H4 (cell line): ENCODE measurements at regions not wholly inside any gene's neighbourhood (a gene's known extent, or its start where the extent isn't known, plus 50 kb on each side); places are given as distances from the start of the nearest gene placed in this dataset.

Experiments used
- DNase-seq: peaks from one replicate; pipeline ENCODE4 v3.0.0-alpha.2; 2015; ENCODE audit warnings: low spot score

DNA sequence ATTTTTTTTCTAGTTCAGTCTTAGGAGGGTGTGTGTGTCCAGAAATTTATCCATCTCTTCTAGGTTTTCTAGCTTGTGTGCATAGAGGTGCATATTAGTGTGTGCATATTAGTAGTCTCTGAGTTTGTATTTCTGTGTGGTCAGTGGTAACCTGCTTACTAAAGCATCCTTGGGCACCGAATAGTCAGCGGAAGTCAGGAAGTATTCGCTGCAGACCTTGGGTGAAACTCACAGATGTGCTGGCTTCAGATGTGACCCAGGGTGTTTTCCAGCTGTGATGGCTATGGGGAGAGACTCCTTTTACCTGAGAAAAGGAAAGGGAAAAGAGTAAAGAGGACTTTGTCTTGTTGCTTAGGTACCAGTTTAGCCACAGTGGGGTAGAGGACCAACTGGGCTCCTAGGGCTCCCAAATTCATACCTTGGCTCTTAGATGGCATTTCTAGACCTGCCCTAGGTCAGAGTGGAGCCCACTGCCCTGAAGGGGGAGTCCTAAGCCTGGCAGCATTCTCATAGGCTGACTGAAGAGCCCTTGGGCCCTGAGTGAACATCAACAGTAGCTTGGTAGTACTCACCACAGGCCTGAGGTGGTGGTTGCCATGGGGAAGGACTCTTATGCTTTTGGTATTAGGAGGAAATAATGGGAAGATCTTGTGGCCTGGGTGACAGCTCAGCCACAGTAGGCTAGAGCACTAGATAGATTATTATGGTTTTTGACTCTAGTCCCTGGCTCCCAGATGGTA lies 286.0 kb upstream of the ZPLD1 start:
- no peak for DNase-seq

DNA sequence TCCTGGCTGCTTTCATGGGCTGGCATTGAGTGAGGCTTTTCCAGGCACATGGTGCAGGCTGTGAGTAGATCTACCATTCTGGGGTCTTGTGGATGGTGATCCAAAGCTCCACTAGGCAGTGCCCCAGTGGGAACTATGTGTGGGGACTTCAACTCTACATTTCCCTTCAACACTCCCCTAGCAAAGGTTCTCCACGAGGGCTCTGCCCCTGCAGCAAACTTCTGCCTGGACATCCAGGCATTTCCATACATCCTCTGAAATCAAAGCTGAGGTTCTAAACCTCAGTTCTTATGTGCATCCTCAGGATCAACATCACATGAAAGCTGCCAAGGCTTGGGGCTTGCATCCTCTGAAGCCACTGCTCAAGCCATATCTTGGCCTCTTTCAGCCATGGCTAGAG lies 282.9 kb upstream of the ZPLD1 start:
- DNase-seq: no peak

DNA sequence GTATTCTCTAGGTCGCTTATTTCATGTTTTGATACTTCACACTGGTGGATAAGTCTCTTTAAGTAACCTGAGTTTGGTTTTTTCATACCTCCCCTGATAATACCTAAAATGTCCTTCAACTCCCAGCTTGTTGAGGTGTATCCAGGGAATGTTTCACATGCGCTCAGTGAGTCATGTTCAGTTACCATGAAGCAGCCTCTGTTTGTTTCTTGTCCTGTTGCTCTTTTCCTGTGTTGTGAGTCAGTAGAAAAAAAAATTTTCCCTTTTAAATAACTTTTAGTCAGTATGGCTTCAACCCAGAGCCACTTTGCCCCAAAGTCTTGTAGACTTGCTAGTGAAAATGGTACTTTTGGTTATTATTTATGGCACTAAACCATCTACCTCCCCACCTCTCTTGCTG lies 278.4 kb upstream of the ZPLD1 start:
- peak; percentile 19 for DNase-seq

DNA sequence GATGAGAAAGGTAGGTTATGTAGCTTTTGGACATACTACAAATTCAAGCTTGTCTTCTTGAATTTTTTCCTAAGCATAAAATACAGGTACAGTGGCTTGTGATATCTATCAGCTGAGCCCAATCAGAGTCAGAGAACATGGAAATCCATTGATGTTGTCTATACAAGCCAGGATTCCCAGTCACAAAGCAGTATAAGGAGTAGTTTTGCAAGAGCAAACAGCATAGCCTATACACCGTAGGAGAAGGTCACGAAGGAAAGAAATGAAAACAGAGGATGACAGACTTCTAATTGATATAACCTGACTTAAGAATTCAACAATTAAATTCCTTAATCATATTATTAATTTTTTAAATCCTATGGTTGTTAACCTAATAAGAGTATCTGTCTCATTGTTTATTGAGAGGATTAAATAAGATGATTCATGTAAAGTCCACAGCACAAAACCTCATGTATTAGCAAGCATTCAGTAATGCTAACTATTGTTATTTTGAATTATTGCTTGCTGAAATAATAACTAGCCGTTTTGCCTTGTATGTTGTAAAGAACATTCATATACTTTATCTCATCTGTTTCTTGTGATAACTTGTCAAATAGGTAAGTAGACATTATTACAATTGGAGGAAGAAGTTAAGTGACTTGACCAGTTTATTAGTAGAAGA lies 276.6 kb upstream of the ZPLD1 start:
- DNase-seq: no peak

DNA sequence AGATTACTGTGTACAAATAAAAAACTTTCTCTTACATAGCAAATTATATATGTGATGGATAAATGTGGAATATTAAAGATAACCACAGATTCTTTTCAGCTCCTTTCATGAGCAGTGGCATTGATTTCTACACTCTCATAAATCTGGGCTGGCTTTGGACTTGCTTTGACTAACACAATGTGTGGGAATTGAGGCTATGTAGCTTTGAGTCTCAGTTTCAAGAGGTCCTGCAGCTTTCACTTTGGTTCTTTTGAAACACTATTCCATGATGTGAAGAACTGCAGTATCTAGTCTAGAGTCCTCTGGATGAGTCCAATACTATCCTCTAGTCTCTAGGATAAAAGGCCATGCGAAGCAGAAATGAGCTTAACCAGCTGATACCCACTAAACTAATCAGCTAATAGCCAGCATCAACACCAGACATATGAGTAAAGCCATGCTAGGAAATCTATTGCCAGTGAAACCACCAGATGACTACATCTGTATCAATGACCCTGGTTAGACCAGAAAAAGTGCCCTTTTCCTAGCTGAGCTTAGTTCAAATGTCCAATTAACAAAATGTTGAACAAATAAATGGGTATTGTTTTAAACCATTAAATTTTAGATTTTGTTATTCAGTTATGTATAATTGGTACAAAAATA lies 274.9 kb upstream of the ZPLD1 start:
- DNase-seq: no peak

DNA sequence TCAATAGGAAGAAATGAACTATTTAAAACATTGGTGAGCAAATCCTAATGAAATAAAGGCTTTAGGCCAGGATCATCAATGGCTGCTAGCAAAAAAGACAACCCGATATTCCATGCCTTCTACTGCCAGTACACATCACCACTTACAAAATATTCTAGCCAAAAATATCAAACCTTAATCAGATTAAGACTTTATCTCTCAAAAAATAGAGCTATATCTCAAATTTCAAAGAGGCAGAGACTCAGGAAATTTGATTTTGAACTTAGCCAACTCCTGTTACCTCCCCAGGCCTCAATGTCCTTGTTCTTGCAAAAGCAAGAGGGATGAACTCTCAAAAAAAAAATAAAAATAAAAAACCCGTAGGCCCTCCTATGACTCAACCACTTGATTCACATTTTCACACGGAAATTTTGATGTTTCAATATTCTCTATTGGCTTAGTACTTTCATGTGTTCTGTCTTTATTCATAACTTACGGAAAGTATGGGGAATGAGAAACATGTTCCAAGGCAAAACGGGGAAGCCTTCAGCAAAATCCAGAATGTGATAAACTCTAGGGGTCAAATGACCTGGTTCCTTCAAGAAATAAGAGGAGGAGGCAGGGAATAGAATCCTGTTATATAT lies 273.3 kb upstream of the ZPLD1 start:
- no peak for DNase-seq

DNA sequence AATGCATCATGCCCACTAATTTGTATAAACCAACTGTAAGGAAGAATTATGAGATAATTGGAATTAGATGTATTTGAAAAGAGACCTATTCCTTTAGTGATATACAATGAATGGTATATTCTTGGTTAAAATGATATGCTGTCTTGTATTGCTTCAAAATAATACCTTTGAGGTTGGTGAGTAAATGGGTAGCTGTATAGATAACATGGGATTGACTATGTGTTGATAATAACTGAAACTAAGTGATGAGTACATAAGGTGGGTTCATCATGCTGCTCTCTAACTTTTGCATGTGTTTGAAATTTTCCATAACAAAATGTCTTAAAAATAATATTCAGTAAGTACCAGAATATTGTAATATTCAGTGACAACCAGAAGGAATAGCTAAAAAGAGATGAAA lies 272.6 kb upstream of the ZPLD1 start:
- no peak for DNase-seq

DNA sequence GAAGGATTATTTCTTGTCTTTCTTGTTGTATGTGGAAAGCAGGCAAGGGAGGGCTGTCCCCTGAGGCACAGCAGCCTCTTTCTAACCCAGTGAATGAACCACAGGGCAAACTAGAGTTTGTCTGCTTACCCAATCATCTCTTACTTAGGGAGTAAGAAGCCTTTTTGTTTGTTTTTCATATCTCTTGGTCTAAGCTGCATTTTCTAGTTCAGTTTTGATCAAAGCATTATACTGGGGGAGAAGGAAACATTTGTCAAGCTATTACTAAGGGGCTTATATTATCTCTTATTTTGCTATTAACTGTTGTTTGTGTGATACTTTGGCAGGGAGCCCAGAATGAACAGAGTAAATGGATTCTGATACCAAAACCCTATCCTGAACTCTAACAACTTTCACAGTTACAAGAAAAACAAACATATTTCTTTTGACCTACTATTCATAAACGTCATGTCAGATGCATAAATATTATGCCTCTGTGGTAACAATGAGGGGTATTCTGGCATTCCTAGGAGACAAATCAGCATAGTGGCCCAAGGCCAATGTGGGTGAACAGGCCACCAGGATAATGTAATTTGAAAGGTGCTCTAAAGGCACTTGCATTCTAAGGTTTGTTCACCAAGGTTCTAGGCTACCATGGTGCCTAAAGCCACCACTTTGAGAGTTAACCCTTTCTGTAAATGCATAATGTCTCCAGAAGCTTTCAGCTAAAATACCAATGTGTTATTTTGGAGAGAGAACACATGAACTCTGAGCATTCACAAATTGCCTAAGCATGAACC lies 271.6 kb upstream of the ZPLD1 start:
- peak; percentile 72 for DNase-seq

DNA sequence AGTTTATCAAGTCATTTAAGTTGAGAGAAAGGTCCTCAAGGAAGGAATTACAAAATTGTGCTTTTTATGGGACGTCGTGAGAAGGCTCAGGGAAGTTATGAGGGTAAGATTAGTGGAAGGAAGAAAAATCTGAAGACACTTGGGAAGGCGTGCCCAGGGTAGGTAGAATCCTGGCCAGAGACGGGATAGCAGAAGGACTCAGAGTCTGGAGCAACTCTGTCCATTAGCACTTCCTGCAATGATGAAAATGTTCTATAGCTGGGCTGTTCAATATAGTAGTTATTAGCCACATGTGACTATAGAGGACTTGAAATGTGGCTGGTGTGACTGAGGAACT lies 271.0 kb upstream of the ZPLD1 start:
- no peak for DNase-seq

DNA sequence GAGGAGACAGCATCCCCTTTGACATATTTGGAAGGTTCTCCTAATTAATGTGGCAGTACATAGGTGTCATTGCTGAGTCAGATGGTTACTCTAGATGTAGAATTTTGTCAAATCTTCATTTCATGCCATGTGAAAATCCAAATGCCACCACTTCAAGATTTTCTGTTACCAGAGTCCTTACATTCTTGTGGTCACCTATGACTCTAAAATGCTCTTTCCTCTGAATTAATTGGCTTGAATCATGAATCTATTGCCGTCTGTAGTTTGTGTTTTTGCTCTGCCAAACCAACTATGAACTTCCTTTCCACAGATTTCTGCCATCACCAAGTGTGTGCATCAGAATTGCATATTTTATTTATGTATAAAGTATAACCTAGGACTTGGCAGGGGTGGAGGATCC lies 269.4 kb upstream of the ZPLD1 start:
- DNase-seq: peak; percentile 50

DNA sequence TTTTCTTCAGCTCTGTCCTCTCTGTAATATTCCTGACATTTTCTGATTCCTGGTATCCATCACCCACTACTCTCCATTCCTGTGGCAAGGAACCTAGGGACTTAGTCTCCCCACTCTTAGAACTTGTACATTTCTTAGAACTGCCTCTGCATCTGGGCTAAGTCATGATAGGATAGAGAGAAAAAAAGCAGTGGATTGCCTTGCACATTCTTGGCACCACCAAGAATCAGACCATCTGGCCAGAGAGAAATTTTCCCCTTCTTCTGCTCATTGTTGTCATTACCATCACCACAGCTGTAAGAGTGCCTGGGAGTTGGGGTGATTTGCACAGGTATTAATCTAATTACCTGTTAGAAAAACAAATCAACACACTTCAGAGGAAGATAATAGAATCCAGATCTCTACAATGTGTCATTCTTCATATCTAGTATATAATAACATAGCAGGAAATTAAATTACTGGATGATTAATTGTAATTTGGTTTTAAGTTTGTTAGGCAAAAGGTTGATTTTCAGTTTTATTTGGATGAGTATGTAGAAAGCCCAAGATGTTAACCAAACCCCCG lies 264.8 kb upstream of the ZPLD1 start:
- DNase-seq: no peak

DNA sequence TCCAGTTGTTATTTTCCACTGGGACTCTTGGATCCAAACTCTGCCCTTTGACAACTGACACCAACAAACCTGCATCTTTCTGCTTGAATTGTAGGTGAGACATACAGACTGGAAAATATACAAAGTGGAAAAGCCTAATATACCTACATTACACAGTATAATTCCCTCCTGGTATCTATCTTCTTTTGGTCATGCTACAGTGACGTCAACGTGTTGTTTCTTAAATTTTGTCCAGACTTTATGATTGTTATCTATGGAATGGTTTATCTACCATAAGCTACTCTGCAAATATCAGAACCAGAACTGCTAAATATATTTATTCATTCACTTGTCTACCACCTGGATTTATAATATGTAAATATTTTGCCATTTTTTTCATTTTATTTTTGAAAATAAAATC lies 264.3 kb upstream of the ZPLD1 start:
- DNase-seq: no peak

DNA sequence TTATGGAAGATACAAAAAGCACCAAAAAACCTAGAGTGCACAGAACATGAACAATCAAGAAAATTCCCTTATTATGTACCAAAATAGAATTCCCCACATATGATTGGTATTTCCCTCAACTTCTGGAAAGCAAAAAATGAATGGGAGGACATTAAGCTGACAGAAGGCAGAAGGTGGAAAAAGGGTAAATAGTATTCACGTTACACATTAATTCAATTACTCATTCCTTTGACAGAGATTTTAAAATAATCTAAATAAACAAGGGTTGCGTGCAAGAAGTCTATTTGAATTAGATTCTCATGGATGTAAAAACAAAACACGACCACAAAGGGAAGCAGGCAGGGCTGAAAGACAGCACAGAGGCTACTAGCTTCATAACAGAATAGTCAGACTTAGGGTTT lies 260.5 kb upstream of the ZPLD1 start:
- no peak for DNase-seq

DNA sequence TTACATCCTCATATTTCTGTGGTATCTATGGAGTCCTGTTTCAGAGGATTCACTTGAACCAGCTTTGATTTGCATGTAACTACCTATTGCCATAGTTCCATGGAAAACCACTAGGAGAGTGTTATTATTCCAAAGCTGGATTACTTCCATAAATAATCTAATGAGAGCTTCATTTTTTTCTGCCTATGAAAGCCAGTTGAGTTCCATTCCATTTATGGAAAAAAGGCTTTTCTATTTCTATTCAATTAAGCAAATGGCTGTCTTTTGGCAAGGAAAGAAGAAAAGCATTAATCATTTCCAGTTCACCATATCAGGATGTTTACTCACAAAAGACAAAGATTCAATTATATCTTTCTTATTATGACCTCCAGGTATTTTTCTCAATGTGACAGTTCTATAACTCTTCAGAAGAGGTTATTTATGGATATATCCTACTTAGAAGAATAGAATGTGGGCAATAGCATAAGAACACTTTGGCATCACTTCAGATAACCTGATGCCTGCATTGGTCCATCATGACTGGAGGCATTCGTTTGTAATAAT lies 259.9 kb upstream of the ZPLD1 start:
- no peak for DNase-seq

DNA sequence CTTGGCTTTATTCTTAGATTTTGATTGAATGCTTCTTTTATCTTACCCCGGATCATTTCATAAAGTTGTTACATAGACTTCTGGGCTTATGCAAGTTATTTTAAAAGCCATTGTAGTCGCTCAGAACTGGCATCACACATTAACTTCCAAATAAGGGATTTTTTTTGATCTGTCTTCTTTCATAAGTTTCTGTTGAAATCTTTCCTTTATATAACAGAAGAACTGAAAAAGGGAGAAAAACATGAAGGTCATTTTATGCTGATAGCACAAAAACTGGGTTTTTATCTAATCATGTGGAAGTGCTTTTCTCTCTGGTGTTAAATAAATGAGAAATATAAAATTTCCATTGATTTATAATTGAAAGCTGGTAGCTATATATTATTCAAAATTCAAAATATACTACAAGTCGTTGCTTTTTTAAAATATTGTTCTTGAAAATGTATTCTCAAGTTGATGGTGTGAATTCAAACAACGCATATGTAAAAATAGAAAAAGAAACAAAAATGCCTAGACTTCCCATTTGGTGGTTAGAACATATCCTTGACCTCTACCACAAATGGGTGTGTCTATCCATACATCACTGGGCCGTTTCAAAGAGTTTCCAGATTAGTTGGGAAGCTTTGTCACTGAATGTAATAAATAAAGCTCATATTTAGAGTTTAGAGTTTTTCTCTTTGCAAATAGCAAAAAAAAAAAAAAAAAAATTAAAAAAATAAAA lies 258.3 kb upstream of the ZPLD1 start:
- DNase-seq: no peak

DNA sequence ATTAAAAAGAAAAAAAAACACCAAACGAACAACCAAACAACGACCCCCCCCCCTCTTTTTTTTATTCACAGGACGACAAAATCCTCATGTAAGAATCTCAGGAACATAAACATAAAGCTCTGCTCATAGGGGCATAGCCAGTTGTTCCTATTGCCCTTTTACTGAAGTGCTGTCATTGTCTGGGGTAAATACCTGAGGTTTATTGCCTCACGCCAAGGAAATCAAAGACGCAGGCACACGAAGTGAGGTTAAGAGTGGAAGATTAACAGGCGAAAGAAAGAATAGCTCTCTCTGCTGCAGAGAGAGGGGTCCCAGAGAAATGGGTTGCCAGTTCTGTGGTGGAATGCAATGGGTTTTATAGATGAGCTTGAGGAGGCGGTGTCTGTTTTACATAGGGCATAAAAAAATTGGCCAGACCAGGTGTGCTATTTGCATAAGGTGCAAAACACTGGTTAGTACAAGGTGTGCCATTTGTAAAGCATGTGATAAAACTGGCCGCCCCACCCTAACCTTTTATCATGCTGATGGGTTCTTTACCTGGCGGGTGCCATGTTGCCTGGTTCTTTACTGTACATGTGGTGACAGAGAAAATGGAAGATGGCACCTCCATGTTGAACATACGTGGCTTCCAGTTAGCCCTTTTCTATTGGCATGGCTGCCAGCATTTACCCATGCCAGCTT lies 257.6 kb upstream of the ZPLD1 start:
- DNase-seq: no peak

DNA sequence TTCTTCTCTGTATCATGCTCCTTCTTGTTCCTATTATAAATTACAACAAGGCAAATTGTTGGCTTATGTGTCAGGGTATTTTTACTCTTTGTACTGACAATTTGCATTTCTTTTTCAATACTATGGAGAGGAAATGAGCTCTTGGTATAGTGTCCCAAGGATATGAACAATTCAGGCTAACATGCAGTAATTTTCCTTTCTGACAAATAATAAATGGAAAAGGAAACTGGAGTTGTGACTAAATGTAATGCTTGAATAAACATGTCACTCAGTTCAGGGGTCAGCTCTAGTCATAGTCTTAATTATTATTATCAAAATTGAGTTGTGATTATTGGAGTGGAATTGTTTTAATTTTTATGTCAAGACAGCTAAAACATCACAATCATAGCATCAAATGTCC lies 256.0 kb upstream of the ZPLD1 start:
- no peak for DNase-seq

DNA sequence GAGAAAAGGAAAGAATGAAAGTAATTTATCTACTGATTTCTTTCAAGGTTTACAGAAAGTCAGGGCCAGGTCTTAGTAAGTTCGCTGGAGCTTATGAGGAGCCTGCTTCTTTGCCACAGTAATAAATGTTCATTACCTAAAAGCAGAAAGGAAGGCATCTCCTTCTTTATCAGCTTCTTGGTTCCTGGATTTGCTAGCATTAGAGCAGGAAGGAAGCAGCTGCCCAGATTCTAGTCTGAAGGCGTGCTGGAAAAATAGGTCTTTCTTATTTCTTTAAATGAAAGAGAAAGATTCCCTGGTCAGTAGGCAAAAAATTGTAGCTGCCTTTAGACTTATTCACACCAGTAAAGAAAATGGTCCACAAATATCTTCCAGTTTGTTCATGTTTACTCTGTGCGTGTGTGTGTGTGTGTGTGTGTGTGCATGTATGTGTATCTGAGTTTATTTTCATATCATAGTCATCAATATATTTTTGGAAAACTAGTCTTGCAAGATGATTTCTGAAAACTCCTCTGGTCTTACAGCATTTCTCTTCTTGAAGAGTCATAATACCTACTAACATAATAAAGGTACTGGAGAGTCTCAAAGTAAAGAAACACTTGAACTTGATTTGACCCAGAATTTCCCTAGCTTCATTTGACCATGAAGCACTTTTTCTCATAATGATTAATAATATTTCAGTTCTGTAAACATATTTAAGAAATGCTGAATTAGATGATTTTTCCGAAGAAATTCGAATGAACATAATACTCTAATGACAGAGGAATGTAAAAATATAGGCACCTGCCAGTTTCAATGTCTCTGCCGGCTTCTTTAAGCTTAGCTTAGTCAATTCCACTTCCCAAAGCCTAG lies 255.3 kb upstream of the ZPLD1 start:
- DNase-seq: no peak

DNA sequence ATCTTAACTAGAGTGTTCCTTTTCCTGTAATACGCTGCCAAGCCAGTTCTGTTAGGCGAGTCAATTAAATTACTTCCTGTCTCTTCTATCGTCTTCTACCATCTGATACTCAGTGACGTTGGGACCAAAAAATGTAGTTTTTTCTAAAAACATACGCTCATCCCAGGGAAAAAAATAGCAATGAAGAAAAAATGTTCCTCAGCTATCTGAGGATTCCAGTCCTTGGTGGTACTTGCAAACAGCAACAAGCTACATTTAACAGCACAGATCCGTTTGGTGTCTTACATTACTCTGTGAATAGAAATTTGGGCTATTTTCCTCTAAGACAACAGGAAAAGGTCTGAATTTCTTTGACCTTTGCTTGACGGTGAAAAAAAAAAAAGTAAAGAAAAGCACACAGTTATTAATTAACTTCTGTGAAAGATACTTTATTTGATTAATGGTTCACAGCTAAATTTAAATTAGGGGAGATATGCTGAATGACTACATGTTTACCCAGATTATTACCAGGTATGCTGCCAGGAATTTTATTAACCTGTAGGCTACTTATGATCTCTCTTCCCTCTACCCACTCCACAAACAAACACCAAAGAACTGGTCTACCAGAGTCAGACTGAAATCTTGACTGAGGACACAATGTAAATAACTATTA lies 254.4 kb upstream of the ZPLD1 start:
- DNase-seq: no peak
